NCI-H1105 treated with DMSO at 0.1 percent for 48 hours (cell line): ENCODE measurements at regions not wholly inside any gene's neighbourhood (a gene's known extent, or its start where the extent isn't known, plus 50 kb on each side); places are given as distances from the start of the nearest gene placed in this dataset.
"Not testable (repeated sequence)": the region's sequence is repeated elsewhere in the genome, so short reads cannot be mapped to it uniquely, and the experiment has no call there.

ENCODE experiments used
- DNase-seq: peaks from one replicate; lab custom pipeline; 2025; lab: John Stamatoyannopoulos, UW

GRCh38 chr12:65656156-65656882, 168.0 kb upstream of the HMGA2 start:
- no peak for DNase-seq

- no peak for DNase-seq
These were observed 167.4 kb upstream of the HMGA2 start for GRCh38 chr12:65656891-65657351.

- DNase-seq: no peak
These were observed 166.6 kb upstream of the HMGA2 start for GRCh38 chr12:65657635-65658034.

GRCh38 chr12:65658360-65658759, 165.9 kb upstream of the HMGA2 start:
- no peak for DNase-seq

GRCh38 chr12:65659681-65660080, 164.6 kb upstream of the HMGA2 start:
- DNase-seq: no peak

GRCh38 chr12:65660096-65660495, 164.2 kb upstream of the HMGA2 start:
- no peak for DNase-seq

GRCh38 chr12:65660836-65661235, 163.4 kb upstream of the HMGA2 start:
- DNase-seq: no peak

GRCh38 chr12:65662590-65662989, 161.7 kb upstream of the HMGA2 start:
- DNase-seq: no peak

GRCh38 chr12:65663097-65663496, 161.2 kb upstream of the HMGA2 start:
- DNase-seq: no peak

- no peak for DNase-seq
These were observed 160.6 kb upstream of the HMGA2 start for GRCh38 chr12:65663648-65664047.

- DNase-seq: no peak
These were observed 159.5 kb upstream of the HMGA2 start for GRCh38 chr12:65664715-65665250.

GRCh38 chr12:65665817-65666216, 158.5 kb upstream of the HMGA2 start:
- no peak for DNase-seq

- DNase-seq: no peak
These were observed 157.4 kb upstream of the HMGA2 start for GRCh38 chr12:65666876-65667275.

GRCh38 chr12:65667932-65668331, 156.4 kb upstream of the HMGA2 start:
- no peak for DNase-seq

- DNase-seq: no peak
These were observed 155.1 kb upstream of the HMGA2 start for GRCh38 chr12:65668981-65669695.

GRCh38 chr12:65670775-65671174, 153.5 kb upstream of the HMGA2 start:
- DNase-seq: no peak

GRCh38 chr12:65672441-65672840, 151.8 kb upstream of the HMGA2 start:
- no peak for DNase-seq

- DNase-seq: no peak
These were observed 151.1 kb upstream of the HMGA2 start for GRCh38 chr12:65673156-65673690.

GRCh38 chr12:65673732-65674131, 150.6 kb upstream of the HMGA2 start:
- no peak for DNase-seq

GRCh38 chr12:65675141-65675621, 149.1 kb upstream of the HMGA2 start:
- DNase-seq: no peak

- DNase-seq: not testable (repeated sequence)
These were observed 146.1 kb upstream of the HMGA2 start for GRCh38 chr12:65678172-65678571.

GRCh38 chr12:65681226-65681625, 143.1 kb upstream of the HMGA2 start:
- DNase-seq: no peak

GRCh38 chr12:65682112-65682511, 142.2 kb upstream of the HMGA2 start:
- no peak for DNase-seq
